ENCODE measurements at regions not wholly inside any gene's neighbourhood (a gene's known extent, or its start where the extent isn't known, plus 50 kb on each side); places are given as distances from the start of the nearest gene placed in this dataset.

- DNase-seq: no peak
These were observed 307.4 kb upstream of the RARB start for GRCh38 chr3:25120665-25121064.

- DNase-seq: no peak
These were observed 302.9 kb upstream of the RARB start for GRCh38 chr3:25125201-25125600.

GRCh38 chr3:25128735-25129134 lies 299.3 kb upstream of the RARB start:
- no peak for DNase-seq

GRCh38 chr3:25130724-25131520 lies 297.1 kb upstream of the RARB start:
- no peak for DNase-seq

GRCh38 chr3:25133588-25133987 lies 294.5 kb upstream of the RARB start:
- no peak for DNase-seq

- DNase-seq: no peak
These were observed 290.5 kb upstream of the RARB start for GRCh38 chr3:25137606-25138005.

- DNase-seq: no peak
These were observed 288.8 kb upstream of the RARB start for GRCh38 chr3:25139267-25139666.

- no peak for DNase-seq
These were observed 285.3 kb upstream of the RARB start for GRCh38 chr3:25142609-25143355.

GRCh38 chr3:25143356-25144025 lies 284.6 kb upstream of the RARB start:
- DNase-seq: no peak

- DNase-seq: no peak
These were observed 283.6 kb upstream of the RARB start for GRCh38 chr3:25144430-25144829.

- DNase-seq: no peak
These were observed 282.9 kb upstream of the RARB start for GRCh38 chr3:25145176-25145575.

GRCh38 chr3:25150199-25150598 lies 277.9 kb upstream of the RARB start:
- no peak for DNase-seq

GRCh38 chr3:25151281-25151902 lies 276.7 kb upstream of the RARB start:
- no peak for DNase-seq

- DNase-seq: no peak
These were observed 276.2 kb upstream of the RARB start for GRCh38 chr3:25151903-25152295.

GRCh38 chr3:25153136-25153535 lies 274.9 kb upstream of the RARB start:
- no peak for DNase-seq

- no peak for DNase-seq
These were observed 274.5 kb upstream of the RARB start for GRCh38 chr3:25153561-25153960.

GRCh38 chr3:25155652-25156471 lies 272.2 kb upstream of the RARB start:
- no peak for DNase-seq

GRCh38 chr3:25156626-25157025 lies 271.4 kb upstream of the RARB start:
- DNase-seq: no peak

- no peak for DNase-seq
These were observed 262.8 kb upstream of the RARB start for GRCh38 chr3:25165306-25165705.

GRCh38 chr3:25166016-25166415 lies 262.0 kb upstream of the RARB start:
- no peak for DNase-seq

GRCh38 chr3:25169151-25169550 lies 258.9 kb upstream of the RARB start:
- no peak for DNase-seq

- no peak for DNase-seq
These were observed 258.0 kb upstream of the RARB start for GRCh38 chr3:25170021-25170420.

Data from CD4-positive, alpha-beta T cell treated with Interleukin-12 subunit alpha and Interleukin-12 subunit beta, for 1 hour (primary cell).